Ureter (tissue), 1 donor: ENCODE measurements at regions not wholly inside any gene's neighbourhood (a gene's known extent, or its start where the extent isn't known, plus 50 kb on each side); places are given as distances from the start of the nearest gene placed in this dataset.

Experiments
- DNase-seq: peaks from one replicate; pipeline ENCODE4 v3.0.0-alpha.2; 2020; ENCODE audit warnings: low spot score
- donor health status: DM: yes; HTN: yes; CAD: no.

DNA sequence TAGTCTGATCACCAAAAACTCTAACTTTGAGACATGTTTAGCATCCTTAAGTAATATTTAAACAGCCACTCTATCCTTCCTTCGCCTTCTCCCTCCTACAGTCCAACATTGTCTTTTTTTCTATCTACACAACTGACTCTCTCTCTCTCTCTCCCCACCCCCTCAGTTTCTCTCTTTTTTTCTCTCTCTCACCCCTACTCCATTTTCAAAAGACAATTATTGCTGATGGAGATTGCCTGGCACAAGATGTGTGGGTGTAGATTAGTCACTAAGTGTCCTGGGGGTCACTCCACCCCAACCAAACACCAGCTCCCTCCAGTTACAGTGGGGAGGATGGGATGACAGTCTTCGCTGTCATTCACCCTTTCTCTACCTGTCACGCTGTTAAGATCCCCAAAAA, 94.5 kb upstream of the NFIA start:
- no peak for DNase-seq

DNA sequence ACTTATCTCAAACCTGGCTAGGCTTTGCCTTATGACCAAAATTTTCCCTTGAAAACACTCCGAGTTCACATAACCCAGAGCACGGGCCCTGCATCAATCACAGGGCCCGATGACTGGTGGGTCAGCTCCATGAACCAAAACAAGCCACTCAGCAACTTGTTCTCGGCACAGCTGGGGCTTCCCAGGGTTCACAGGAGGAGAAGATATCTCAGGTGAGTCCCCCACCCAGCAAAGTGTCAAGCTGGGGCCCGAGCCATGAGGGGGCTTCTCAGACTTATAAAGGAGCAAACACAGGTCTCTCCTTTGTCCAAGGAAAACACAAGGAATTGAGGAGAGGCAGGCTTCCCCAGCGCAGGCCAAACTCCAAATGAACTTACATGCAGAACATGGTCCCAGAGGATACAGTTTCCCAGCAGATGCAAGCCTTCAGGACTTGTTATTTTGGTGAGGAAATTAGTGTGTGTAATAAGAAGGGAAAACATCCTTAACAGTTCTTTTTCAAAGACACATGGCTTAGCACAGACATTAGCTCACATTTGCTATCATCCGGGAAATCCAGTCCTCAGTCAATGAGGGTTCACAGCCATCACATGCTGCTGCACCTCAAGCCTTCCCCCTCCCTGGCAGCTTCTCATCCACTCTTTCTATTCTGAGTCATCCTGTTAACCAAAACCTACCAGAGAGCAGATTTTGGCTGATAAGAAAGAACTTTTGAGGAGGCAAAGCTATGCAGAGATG, 98.1 kb upstream of the NFIA start:
- DNase-seq, result no peak

DNA sequence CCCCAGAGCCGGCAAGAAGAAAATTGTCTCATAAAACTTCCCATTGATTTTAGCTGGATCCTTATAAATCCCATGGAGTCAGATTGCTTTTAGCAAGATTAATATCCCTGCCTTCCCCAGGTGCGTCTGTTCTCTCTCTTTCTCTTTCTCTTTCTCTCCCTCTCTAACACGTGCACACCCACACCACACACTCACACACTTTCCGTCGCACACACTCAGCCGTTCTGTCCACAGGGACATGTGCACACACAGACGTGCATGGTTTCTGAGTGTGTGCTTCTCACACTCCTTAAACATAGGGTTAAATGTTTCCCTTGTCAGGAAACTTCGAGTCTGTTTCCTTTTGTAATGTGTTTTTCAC, 98.7 kb upstream of the NFIA start:
- DNase-seq, result no peak

DNA sequence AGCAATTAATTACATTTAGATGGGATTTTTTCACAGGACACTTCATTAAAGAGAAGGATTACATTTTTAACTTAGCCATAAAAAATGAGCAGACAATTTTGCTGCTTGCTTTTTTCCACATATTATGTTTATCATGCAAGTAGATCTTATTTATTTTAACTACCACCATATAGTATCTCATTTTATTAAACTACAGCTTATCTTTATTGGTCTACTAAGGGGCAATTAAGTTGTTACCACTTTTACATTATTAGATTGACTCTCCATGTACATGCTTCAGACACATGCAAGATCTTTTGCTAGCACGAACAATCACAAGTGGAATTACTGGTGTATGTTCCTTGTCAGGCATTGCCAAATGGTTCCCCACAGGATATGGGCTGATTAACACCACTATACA, 99.8 kb upstream of the NFIA start:
- no peak for DNase-seq

DNA sequence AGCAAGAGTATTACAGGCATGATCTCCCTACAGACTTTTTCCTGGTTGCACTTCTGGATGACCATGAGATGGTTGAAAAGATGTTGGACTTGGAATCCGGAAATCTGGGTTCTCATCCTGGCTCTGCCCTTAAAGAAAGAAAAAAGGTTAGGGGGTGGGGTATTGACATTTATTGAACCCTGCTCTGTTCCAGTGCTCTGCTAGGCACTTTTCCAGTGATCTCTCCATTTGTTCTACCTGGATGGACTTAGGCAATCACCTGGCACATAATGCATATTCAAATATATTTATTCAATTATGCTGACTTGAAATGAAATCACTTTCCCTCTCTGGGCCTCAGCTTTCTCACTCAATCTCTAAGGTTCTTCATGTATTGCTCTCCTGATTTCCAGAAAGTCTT, 101.0 kb upstream of the NFIA start:
- no peak for DNase-seq

DNA sequence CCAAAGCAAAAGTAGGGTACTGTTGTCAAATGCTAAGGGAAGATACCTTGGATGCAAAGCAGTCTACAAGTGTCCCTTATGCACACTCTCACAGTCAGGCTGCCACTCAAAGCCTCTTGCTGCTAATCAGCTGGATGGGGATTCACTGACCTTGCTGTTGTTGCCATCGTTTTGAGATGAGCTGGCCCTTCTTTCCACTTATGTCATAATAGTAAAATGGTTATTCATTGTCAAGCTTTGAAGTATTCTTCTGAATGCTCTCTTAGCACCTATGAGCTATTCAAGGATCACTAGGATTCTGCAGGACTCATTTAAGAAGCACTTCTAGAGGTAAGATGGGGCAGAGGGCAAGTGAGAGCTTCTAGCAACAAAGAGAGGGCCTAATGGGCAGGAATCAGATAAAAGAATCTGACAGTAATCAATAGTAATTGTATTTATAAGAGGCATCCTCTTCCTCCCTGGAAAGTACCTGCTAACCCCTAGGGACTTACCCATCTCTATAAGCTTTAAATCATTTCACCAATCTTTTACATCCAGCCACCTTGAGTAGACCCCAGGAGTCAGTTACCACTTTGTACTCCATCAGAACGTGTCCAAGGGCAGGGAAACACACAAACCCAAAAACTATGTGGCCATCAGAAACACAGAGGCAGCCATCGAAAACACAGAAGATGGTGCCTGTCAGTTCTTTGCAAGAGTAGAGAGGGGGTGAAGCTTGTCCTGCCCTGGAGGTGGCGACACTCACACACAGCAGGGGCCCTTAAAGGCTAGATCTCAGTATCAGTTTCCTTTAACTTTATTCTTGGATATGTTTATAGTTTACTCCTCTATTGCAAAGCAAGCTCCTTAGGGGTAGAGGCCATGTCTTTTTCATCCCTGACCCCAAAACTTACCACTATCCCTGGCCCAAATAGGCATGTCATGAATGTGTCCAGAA, 103.7 kb upstream of the NFIA start:
- DNase-seq, result no peak

DNA sequence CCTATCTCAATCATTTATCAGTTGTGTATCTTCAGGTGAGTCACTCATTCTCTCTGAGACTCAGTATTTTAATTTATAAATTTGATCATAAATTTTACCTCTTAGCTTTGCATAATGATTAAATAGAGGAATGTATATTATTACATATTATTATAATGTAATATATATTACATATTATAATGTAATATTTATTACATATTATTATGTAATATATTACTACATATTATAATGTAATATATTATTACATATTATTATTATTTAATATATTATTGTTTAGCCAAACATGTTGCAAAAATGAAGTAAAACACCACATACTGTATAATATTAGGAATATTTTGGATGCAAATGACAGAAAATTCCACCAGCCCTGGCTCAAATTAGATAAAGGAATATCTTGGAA, 104.7 kb upstream of the NFIA start:
- no peak for DNase-seq

DNA sequence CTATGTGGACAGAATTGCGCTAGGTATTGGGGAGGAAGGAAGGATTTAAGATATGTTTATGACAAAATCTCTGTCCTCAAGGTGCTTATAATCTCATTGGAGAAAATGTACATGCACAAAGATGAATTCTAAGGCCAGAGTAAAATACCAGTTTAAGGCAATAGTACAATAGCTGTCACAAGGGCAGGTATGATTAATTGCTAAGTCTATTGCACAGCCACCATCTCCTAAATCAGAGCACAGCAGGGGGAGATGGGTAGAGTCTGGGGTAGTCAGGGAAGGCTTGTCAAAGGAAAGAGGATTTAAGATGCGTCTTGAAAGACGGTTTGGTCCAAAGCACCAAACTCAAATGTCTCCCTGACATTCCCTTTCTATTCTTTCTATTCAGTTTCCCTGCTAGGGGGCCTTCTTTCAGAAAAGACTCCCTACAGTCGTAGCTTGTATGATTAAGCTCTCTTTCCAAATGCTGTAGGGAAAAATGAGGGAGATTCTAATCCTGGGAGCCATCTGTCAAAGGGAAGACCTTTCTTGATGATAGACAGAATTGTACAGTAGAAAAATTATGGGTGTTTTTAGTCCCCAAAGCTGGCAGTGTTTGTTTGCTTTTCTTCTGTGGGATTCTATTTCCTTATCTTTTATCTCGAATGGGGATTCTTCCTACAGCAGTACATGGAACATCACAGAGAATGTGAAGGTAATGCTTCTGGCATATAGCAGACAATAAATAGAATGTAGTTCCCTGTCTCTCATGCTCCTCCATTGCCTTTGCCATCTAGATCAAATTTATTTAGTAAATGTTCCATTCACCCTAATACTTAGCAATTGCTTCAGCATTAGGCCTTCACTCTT, 107.6 kb upstream of the NFIA start:
- DNase-seq, result no peak

DNA sequence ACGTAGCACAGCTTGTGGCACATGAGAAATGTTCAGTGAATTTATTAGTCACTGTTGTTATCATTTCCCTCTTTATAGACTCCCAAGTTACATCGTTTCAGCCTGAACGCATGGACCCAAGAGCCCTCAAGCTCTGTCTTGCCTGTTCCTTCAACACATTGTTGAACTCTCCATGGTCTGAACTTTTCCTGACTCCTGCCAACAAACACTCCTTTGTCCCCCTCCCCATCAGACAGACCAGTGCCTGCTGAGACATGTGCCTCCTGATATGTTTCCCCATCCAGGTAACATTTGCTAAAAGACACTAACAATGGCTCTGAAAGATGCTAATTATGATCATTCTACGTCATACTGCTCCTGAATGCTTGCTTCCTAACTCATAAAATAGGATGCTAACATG, 108.7 kb upstream of the NFIA start:
- no peak for DNase-seq

DNA sequence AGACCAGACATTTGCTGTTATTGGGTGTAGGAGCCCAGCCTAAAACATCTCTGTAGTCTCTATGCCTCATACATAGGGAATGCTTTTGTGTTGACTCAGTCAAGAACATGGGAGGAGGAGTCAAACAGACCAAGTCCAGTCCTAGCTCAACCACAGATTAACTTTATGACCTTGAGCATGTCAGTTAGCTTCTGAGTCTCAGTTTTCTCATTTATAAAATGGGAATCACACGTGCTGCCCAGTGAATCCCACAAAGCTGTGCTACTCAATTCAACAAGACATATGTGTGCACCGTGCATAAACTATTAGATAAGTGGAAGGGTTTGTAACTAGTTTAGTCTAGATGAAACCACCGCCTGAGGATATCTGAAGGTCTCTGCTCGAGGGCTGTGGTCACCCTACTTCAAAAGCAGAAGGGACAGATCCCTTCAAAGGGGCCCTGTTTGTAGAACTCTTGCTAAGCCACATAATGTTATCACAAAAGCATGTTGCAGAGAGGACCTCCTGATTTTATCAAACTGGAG, 109.5 kb upstream of the NFIA start:
- DNase-seq, result no peak

DNA sequence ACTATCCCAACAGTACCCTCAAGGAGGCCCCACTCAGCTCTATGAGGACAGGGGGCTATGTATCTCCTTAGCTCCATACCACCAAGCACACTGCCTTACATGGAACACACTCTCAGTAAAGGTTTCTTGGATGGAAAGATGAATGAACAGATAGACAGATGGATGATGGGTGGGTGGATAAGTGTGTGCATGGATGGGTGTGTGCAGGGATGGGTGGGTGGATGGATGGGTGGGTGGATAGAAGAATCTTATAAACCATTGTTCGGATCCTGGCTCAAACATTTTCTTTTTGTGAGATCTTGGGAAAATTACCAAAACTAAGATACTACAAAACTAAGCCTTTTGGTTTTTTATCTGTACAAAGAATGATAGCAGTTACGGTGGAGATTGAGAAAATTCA, 111.0 kb upstream of the NFIA start:
- DNase-seq, result no peak

DNA sequence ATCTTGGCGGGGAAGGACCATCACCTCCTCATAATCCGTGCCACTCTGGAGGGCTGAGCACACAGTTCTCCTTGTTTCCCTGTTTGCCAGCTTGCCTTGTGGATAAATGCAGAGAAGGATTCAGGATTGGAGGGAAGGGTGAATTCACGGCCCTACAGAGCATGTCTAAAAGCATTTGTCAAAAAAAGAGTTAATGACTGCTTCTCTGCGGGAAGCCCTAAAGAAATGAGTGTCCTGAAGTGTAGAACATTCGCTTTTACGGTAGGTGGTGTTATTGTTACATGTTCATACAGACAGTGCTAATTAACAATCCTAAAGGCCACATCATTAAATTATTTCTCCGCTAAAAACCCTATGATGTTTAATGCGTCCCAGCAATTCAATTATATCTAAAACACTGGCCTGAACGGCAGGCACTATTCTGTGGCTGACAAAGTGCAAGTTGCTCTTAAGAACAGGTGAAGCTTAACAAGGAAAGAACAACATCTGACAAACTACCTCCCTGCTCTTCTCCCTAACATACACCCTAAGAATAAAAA, 112.3 kb upstream of the NFIA start:
- DNase-seq, result no peak

DNA sequence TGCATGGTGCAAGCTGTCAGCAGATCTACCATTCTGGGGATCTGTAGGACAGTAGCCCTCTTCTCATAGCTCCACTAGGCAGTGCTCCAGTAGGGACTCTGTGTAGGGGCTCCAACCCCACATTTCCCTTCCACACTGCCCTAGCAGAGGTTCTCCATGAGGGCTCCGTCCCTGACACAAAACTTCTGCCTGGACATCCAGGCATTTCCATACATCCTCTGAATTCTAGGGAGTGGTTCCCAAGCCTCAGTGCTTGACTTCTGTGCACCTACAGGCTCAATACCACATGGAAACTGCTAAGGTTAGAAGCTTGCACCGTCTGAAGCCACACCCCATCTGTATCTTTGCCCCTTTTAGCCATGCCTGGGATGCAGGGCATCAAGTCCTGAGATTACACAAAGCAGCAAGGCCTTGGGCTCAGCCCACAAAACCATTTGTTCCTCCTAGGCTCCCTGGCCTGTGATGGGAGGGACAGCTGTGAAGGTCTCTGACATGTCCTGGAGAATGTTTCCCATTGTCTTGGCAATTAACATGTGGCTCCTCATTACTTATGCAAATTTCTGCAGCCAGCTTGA, 117.0 kb upstream of the NFIA start:
- DNase-seq, result no peak

DNA sequence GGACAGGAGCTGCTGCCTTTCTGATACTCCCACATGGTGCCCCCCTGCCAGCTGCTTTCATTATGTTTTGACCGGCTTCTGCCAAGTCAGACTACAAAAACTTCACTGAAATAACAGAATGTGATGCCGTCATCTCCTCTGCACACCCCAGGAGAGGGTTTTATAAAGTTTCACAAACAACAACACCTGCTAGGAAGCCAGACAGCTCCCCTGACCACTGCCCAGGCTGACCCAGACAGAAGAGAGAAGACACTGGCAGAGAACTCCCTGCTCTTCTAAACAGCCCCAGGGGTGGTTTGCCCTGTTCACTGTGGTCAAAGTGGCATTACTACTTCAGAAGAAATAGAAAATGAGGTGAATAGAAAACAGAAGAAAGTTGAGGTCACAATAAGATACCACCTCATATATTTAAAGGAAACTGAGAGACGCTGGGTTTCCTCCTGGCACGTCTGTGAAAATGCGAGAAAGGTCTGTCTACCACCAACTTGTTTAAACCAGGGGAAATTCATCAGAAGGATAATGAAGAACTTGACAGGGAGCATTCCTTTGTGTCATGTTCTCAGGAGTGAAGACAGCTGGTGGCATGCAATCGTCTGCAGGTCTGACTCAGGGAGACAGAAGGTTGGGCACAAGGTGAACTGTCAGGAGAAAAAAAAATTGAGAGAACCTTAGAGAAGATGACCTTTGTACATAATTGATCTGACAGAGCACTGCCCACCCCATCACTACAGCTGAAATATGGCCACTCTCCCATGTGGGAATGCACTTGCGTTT, 119.0 kb upstream of the NFIA start:
- no peak for DNase-seq

DNA sequence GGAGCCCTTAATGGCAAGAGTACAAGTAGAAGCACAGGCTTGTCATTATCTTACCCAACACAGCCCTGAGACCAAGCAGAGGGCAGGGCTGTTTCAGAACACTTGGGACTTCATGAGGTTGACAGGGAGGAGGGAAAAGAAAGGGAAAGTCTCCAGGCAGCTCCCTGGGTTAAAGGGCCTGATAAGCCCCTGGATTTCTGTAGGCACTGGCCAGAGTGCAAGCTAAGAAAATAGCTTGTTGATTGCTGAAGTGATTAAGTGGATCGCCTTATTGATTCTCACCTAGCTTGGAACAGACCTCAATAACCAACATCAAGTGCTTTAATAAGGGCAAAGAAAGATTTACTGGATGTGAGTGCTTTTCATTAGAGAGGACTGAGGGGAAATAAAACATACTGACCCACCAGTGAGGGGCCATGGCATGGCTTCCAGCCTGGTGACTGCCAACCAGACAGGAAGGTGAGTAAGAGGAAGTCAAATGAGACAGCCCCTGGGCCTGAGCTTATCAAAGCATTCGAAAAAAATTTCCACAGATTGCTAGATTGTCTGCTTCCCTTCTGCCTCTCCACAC, 121.4 kb upstream of the NFIA start:
- no peak for DNase-seq

DNA sequence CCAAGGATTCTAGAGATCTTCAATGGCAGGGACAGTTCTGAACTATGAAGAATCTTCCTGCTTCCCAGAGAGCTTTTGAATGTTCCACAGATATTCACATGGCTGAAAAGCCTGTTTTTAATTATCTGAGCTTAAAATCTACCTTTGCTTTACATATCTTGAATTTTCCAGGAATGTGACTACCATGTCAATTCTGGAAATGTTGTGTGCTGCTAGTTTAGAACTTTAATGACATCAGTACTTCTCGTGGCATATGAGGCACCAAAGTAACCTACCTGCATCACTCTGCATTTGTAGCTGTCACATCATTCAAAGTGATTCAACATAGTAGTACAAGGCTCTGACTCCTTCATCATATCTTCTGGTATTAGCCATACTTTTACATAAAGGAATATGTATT, 122.7 kb upstream of the NFIA start:
- DNase-seq, result no peak

DNA sequence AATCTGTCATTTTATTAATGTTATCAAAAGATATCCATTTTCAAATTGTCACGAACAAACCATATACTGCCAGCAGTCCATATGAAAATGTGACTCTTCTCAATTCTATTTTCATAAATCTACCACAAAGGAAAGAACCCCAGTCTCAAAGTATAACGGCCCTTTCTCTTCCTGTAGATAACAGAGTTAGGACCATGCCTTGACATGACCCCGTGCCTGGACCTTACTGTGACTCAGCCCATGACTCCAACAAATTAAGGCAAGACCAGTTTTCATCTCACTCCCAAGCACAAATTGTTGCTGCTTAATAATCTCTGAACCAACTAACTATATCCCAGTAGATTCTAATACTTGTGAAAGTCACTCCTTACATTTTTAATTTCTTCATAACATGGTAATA, 124.4 kb upstream of the NFIA start:
- DNase-seq, result no peak

DNA sequence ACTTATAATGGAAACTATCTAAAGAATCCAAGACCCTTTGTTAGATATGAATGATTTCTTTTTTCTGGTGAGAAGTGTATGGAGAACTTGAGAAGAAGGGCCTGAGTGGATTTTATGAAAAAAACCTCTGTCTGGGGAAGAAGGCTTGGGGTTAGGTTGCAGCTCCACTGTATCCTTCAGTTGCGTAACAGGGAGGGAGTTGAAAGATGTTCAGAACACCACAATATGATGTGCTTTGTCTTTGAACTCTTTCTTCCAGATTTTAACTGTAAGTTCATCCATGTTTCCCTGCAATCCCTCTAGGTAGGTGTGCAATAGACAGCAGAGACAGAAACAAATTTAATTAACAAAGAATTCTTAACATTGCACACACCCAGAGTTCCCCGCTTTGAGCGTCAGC, 125.8 kb upstream of the NFIA start:
- no peak for DNase-seq

DNA sequence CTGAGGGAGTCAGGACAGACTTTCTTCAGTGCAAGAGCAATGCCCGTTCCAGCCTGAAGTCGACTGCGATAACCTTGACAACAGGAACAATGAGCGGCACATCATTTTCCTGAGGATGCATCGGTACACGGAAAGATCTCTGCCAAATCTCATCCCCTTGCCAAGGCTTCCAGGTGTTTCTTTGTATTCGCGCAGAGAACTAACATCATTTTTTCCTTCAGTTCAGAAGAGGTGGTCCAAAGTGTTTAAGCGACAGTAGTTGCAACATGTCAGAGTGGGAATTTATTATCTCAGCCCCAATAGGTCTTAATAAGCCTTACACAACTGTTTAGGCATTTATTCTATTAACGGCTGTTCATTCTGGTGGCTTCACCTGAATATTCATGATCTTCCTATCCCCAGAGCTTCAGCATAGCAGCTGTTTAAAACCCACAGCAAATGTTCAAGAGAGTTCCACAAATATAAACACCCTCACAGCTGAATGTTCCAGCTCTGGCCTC, 129.7 kb upstream of the NFIA start:
- no peak for DNase-seq
